ENCODE measurements at regions not wholly inside any gene's neighbourhood (a gene's known extent, or its start where the extent isn't known, plus 50 kb on each side); places are given as distances from the start of the nearest gene placed in this dataset. TPM values are rescaled to one million over a fixed set of nuclear protein-coding genes. Genes with fewer than 3 reads are reported as not detected.

GRCh38 chr2:33650171-33650570 is 51.1 kb upstream of the FAM98A start:
- no peak overlapping the region for H3K27ac ChIP-seq (ENCODE audit: low read depth in 2 of 2, low read length in 2 of 2)
- DNase-seq (no peak), FAIRE-seq (no peak)
- no peak overlapping the region for H3K4me3 ChIP-seq (ENCODE audit: low read length in 3 of 3)
- H3K27me3 ChIP-seq (ENCODE audit: control insufficient read depth, insufficient read depth, low read length): no peaks in the 10 kb centered on the region
- no peak overlapping the region for H3K9ac ChIP-seq (ENCODE audit: low read length in 3 of 3)
- intact Hi-C loops (cut with DNase I): no loop called here
- peaks cover 0 to 6% (median 0%) of the 10 kb centered on the region in 3 donors for H3K9me3 ChIP-seq (ENCODE audit: control insufficient read depth in 2 of 3, insufficient read depth in 1 of 3, low read length in 3 of 3)
- peaks cover 0 to 2% (median 0%) of the 10 kb centered on the region in 3 donors for H3K4me1 ChIP-seq (ENCODE audit: control insufficient read depth in 2 of 3, insufficient read depth in 2 of 3, low read depth in 1 of 3, low read length in 3 of 3)
- TF ChIP-seq CTCF (IDR thresholded peaks at IDR 0.05; ENCODE audit: borderline replicate concordance, extremely low read depth, insufficient read depth): no peak
- no peaks in the 10 kb centered on the region for H3K36me3 ChIP-seq (ENCODE audit: control insufficient read depth in 2 of 3, insufficient read depth in 3 of 3, low read length in 3 of 3)

Small RNA genes lying in the stretch of these regions (microRNA-seq; reads per million reads assigned to microRNA genes)
- gene MIR548AD: not detected

All from kidney (tissue), 13 donors.